GM21786 (cell line): ENCODE measurements at regions not wholly inside any gene's neighbourhood (a gene's known extent, or its start where the extent isn't known, plus 50 kb on each side); places are given as distances from the start of the nearest gene placed in this dataset.

Experiments
- ATAC-seq: cut with Tn5 transposase; IDR thresholded peaks from one replicate; pipeline ENCODE4 v1.9.1; 2021; ENCODE audit not compliant: unreplicated experiment

DNA sequence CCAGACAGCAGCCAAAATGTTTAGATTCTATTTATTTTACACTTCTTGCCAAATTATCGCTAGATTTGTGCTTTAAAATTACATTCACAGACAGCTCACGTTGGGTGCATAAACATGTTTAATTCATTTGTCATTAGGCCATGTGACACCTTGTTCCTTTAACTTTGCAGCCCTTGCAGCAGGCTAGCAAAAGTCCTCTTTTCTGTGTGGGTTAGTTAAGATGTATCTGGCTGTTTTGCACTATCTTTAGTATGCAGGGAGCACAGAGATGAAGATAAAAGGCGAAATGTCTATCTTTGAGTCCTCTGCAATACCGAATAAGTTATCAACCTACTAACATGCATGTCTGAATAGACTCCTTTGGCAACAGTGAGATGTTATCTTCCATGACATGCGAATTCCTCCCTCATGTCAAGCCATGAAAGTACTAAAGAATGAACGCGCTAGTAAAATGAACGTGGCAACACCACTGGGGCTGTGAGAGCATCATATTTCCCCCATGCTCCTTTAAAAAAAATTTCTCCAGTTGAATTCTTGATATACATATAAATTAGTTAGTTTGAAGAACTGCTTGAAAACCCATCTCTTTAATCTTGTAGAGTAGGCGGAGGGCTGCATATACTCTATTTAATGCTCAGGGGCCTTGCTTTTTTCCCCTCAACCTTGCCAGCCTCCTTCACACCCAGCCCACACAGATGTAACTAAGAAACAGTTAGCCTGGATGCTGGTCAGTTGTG lies 620.4 kb upstream of the NR2F2 start:
- no peak for ATAC-seq

- no peak for ATAC-seq
These were observed 617.7 kb upstream of the NR2F2 start for GRCh38 chr15:95712785-95713184.

- ATAC-seq: no peak
These were observed 617.2 kb upstream of the NR2F2 start for GRCh38 chr15:95713324-95713723.

DNA sequence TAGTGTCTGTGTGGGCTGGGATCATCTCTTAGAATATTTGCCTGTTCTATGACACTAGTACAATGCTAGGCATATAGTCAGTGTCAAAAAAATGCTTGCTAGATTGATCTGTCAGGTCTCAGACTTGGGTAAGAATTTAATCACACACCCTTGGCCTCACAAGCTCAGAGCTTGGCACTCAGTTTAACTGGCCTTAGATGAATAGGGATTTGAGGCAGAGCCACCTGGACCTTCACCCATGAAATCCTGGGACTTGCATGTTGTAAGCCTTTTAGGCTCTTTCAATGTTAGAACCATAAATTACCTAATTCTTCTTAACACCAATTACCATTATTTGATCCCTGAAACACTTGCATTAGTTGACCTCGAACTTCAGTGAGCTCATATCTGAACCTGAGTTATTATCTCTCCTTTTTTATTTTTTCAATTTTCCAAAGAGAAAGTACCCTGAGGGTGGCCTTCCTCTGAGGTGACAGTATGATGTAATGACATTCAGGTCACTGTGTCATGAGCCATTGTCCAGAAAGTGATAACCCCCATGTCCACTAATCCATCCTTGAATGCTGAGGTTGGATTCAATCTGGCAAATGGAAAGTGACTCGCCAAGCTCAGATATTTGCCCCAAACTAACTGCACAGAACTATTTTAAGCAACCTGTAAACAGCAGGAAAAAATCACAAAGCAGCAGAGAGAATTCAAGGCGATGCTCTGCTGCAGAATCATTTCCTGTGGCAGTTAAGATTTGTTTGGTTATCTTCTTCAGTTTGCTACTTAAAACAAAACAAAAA lies 615.2 kb upstream of the NR2F2 start:
- ATAC-seq: no peak

GRCh38 chr15:95715906-95716656 lies 614.4 kb upstream of the NR2F2 start:
- no peak for ATAC-seq

GRCh38 chr15:95716708-95717107 lies 613.8 kb upstream of the NR2F2 start:
- no peak for ATAC-seq

GRCh38 chr15:95718441-95718840 lies 612.1 kb upstream of the NR2F2 start:
- ATAC-seq: no peak

- no peak for ATAC-seq
These were observed 605.4 kb upstream of the NR2F2 start for GRCh38 chr15:95724908-95725633.

GRCh38 chr15:95726891-95727290 lies 603.6 kb upstream of the NR2F2 start:
- ATAC-seq: no peak

GRCh38 chr15:95733931-95734330 lies 596.6 kb upstream of the NR2F2 start:
- ATAC-seq: no peak

DNA sequence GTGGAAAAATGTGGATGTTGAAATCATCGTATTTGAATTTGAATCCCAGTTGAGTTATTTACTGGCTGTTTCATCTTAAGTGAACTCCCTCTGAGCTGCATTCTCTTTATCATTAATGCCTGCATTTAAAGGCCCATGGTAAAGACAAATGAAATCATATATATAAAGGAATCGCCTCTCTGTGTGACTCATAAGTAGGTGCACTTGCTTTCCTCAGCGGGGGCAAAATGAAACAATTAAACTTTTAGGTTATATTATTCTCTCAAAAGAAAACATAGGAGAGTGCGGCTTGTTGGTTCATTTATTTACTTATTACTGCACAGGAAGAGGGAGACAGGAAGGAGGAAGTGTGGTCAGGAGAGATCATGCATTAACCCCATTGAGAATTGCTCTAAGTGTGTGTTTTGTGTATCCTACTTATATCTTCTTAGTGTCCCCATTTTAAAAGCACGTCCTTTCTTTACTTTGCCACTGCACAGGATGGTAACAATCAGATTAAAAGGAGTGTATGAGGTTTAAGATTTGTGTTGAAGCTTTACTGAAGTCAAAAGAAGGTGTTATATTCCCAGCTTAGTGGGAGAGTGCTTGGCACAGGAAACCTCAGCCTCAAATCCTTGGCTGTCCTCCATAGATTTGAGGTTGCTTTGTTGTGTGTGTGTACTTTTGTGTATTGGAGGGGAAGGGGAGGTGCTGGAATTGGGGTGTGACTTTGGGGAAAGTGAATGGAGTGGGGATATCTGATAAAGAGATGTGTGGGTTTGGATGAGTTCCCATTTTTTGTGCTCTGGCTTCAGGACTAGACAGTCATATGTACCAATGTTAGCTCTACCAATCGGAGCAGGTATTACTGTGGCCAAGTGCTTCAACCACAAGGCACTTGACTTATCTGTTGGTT lies 595.8 kb upstream of the NR2F2 start:
- no peak for ATAC-seq

DNA sequence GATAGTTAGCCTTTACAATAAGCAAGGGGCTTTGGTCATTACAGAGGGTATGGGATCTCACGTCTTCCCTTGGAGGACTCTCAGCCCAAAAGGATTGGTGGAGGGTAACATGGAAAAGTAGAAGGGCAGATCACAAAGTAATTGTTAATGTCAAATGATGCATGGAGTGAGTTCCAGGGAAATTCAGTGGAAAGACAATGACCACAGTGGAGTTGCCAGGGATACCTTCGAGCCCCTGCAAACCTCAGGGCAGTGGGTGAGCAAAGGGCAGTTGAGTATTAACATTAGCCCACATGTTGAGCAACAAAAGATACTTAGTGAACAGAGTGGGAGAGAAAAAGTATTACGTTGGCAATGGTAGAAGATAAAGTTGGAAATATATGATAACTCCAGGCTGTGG lies 593.4 kb upstream of the NR2F2 start:
- ATAC-seq: no peak

DNA sequence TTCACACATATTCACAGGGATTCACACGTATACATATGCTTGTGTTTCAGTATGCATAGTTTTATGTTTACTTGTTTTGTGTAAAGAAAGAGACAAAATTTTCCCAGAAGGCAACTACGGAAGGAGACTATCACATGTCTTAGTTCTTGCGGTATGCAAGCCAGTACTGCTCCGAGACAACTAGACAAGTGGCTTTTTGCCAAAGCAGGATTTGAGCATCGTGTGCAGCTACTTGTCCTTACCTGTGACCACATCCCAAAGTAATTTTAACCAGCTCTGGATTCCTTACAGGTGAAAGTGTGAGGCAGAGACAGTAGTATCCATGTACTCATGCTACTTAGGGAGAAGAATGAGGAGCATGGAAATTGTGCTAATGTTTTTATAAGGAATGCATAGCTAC lies 591.4 kb upstream of the NR2F2 start:
- no peak for ATAC-seq

DNA sequence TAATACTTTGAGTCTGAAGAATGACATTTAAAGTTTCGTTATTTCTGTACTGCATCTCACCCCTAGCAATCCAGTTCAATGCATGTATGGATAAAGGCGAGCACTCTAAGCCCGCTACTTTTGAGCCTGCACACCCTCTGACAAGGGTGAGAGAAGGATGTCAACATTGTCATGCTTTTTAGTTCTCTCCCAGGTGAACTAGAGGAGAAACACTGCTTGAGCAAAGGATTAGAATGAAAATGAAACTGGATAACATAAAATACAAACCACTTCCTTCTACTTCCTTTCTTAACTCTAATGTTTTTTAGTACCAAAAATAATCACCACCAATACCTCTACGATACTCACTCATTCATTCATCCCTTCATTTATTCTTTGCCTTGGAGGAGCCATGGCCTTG lies 588.7 kb upstream of the NR2F2 start:
- ATAC-seq: no peak

GRCh38 chr15:95742256-95742655 lies 588.2 kb upstream of the NR2F2 start:
- ATAC-seq: no peak

DNA sequence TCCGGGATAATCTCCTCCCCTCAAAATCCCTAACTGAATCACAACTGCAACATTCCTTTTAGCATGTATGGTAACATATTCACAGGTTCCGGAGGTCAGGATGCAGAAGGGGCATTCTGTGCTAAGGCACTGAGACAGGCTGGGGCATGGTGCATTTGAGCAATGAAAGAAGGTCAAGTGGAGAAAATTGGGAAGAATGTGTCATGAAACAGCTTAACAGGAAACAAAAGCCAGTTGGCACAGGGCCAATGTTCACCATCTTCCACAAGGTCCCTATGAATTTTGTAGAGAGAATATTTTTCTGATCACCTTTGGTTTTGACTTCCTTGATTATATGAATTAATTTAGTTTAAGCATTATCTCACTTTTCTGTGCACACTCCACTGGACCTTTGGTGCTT lies 587.7 kb upstream of the NR2F2 start:
- no peak for ATAC-seq

GRCh38 chr15:95757171-95757570 lies 573.3 kb upstream of the NR2F2 start:
- no peak for ATAC-seq

DNA sequence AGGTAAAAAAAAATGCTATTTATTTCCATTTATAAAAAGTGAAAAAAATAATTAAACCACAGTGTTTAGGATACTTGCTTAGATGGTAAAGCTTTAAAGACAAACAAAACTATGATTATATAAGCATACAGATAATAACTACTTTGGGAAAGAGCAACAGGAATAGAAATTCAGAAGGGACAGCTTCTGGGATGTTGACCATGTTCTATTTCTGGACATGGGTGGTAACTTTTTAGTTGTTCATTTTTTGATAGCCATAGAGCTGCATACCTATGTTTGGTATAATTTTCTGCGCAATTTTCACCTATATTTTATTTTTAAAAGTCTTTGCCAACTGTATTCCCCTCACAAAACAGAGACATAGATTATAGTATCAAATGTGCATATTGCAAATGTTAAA lies 572.0 kb upstream of the NR2F2 start:
- ATAC-seq: no peak

DNA sequence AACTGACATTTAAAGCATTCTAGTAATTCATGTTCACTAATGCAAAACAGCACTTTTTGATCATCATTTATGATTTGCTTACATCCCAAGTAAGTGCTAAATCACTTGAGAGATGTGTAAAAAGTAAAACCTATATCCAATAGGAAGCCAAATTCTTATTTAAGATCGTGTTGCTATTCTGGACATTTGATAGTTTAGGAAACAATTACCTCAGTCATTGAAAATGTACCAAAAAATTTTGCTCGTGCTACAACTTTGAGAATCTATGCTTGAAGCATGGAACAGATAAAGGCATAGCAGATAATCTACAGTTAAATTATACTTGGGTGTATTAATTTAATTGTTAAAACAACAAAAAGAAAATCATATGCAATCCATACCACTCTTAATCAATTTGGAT lies 571.6 kb upstream of the NR2F2 start:
- ATAC-seq: no peak

DNA sequence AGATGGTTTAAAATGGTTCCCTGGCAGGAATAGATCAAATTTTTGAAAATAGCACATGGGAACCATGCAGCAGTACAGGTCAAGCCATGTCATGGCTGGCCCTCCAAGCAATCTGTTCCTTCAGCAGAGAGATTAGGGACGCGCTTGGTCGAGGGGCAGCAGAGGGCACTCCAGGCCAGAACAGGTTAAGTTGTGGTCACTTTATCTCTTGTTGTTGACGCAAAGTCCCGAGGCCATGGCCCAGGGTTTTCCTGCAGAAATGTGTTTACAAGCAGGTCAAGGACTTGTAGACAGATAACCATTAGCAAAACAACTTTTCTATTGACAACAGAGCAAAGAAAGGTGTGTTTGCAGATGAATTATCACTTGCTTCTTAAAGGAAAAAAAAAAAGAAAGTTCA lies 570.0 kb upstream of the NR2F2 start:
- no peak for ATAC-seq
